Dedifferentiated amniotic fluid mesenchymal stem cell (primary cell): ENCODE measurements at regions not wholly inside any gene's neighbourhood (a gene's known extent, or its start where the extent isn't known, plus 50 kb on each side); places are given as distances from the start of the nearest gene placed in this dataset.
A peak's percentile ranks its signal among the peaks of the same experiment; 100 is the strongest.
"Not testable (repeated sequence)": the region's sequence is repeated elsewhere in the genome, so short reads cannot be mapped to it uniquely, and the experiment has no call there.

Source experiments
- DNase-seq: peaks from one replicate; pipeline ENCODE4 v3.0.0-alpha.2; 2016; ENCODE audit errors: extremely low spot score

- DNase-seq = peak; percentile 25
Measured at GRCh38 chr5:96203761-96204160, 229.3 kb downstream of the PCSK1 start.

GRCh38 chr5:96201503-96201902 is 231.5 kb downstream of the PCSK1 start:
- DNase-seq = no peak

GRCh38 chr5:96200641-96201040 is 232.4 kb downstream of the PCSK1 start:
- no peak for DNase-seq

GRCh38 chr5:96199713-96200183 is 233.3 kb downstream of the PCSK1 start:
- no peak for DNase-seq

- peak; percentile 31 for DNase-seq
Measured at GRCh38 chr5:96198356-96199058, 234.5 kb downstream of the PCSK1 start.

GRCh38 chr5:96197767-96198166 is 235.3 kb downstream of the PCSK1 start:
- not testable (repeated sequence) for DNase-seq

GRCh38 chr5:96197347-96197746 is 235.7 kb upstream of the ELL2 start:
- no peak for DNase-seq

GRCh38 chr5:96196890-96197289 is 235.2 kb upstream of the ELL2 start:
- DNase-seq = no peak

GRCh38 chr5:96196407-96196806 is 234.8 kb upstream of the ELL2 start:
- no peak for DNase-seq

GRCh38 chr5:96195123-96195522 is 233.5 kb upstream of the ELL2 start:
- DNase-seq = no peak

GRCh38 chr5:96194593-96194992 is 232.9 kb upstream of the ELL2 start:
- DNase-seq = no peak

GRCh38 chr5:96193946-96194345 is 232.3 kb upstream of the ELL2 start:
- DNase-seq = no peak

GRCh38 chr5:96189987-96190386 is 228.3 kb upstream of the ELL2 start:
- DNase-seq = no peak

GRCh38 chr5:96189028-96189826 is 227.6 kb upstream of the ELL2 start:
- no peak for DNase-seq

- no peak for DNase-seq
Measured at GRCh38 chr5:96187309-96188027, 225.8 kb upstream of the ELL2 start.

GRCh38 chr5:96184510-96184909 is 222.9 kb upstream of the ELL2 start:
- not testable (repeated sequence) for DNase-seq

GRCh38 chr5:96180684-96181435 is 219.2 kb upstream of the ELL2 start:
- no peak for DNase-seq

GRCh38 chr5:96177303-96177869 is 215.7 kb upstream of the ELL2 start:
- DNase-seq = peak; percentile 78

- DNase-seq = no peak
Measured at GRCh38 chr5:96176022-96176421, 214.4 kb upstream of the ELL2 start.

- DNase-seq = no peak
Measured at GRCh38 chr5:96175090-96175489, 213.4 kb upstream of the ELL2 start.

- no peak for DNase-seq
Measured at GRCh38 chr5:96173366-96173765, 211.7 kb upstream of the ELL2 start.
